ENCODE measurements at regions not wholly inside any gene's neighbourhood (a gene's known extent, or its start where the extent isn't known, plus 50 kb on each side); places are given as distances from the start of the nearest gene placed in this dataset.

DNA sequence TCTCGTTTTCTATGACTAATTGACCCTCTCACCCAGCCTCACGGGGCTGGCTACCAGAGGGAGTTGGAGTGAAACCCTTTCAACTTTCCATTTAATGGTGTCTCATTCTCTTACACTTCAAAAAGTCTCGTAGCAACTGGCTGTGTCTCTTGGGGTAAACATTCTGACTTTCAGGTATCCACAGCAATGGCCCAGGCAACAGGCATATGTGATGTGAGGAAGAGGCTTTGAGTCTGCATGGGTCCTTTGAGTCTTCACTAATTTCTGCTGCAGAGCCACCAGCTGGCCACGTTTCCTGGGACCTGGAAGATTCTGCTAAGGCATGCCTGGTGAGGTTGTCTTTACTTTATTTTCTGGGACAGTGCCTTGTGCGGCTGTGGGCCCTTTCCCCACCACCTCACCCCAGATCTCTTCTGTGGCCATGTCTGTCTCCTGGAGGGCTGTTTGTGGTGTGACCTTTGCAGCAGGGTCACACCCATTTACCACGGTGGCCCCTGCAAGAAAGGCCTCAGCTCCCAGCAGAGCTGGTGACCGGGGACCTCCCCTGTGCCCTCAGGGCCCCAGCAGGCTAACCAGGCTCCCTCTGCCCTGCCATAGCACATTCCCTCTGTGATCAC, 112.5 kb upstream of the FRG1 start:
- Histone ChIP-seq H3K4me3 (no peak overlapping the region), H3K36me3 (no peaks in the 10 kb centered on the region), H3K27me3 (no peaks in the 10 kb centered on the region), H3K27ac (replicated peaks in 1 of 4) (no peak overlapping the region), H3K9me3 (no peaks in the 10 kb centered on the region), H3K4me1 (no peaks in the 10 kb centered on the region)
- intact Hi-C loops (cut with DNase I): no loop called here
- TF ChIP-seq POLR2AphosphoS5 (IDR thresholded peaks at IDR 0.05) (no peak), EP300 (IDR thresholded peaks at IDR 0.05) (no peak), POLR2A (IDR thresholded peaks at IDR 0.05; ENCODE audit: low read depth) (no peak)
- TF ChIP-seq, protein P1, sequence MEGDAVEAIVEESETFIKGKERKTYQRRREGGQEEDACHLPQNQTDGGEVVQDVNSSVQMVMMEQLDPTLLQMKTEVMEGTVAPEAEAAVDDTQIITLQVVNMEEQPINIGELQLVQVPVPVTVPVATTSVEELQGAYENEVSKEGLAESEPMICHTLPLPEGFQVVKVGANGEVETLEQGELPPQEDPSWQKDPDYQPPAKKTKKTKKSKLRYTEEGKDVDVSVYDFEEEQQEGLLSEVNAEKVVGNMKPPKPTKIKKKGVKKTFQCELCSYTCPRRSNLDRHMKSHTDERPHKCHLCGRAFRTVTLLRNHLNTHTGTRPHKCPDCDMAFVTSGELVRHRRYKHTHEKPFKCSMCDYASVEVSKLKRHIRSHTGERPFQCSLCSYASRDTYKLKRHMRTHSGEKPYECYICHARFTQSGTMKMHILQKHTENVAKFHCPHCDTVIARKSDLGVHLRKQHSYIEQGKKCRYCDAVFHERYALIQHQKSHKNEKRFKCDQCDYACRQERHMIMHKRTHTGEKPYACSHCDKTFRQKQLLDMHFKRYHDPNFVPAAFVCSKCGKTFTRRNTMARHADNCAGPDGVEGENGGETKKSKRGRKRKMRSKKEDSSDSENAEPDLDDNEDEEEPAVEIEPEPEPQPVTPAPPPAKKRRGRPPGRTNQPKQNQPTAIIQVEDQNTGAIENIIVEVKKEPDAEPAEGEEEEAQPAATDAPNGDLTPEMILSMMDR (IDR thresholded peaks at IDR 0.05): no peak
- DNase-seq (ENCODE audit: extremely low spot score): peak; percentile 66
- WGBS: 86% methylated on average over 6 of the region's 7 CpGs

DNA sequence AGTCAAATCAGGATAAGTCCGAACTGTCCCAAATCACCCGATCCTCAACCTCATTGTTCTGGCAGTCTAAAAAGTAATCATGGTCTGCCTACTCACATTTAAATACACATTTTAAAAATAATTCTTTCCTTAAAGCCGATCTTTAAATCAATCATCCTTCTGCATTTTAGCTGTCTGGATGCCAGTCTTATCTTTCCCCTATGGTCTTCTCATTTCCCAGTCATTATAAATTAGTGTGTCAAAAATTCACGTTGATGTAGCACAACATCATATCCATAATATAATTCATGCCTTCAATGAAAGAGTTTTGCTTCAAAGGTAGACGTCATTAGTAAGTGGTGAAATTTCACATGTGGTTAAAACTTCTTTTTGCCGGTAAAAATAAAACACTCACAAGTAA, 108.1 kb upstream of the FRG1 start:
- Histone ChIP-seq H3K27me3 (no peaks in the 10 kb centered on the region), H3K36me3 (no peaks in the 10 kb centered on the region), H3K4me3 (no peak overlapping the region), H3K27ac (replicated peaks in 1 of 4) (no peak overlapping the region), H3K9me3 (no peaks in the 10 kb centered on the region), H3K4me1 (no peaks in the 10 kb centered on the region)
- TF ChIP-seq EP300 (IDR thresholded peaks at IDR 0.05) (no peak), POLR2A (IDR thresholded peaks at IDR 0.05; ENCODE audit: low read depth) (no peak), POLR2AphosphoS5 (IDR thresholded peaks at IDR 0.05) (no peak)
- TF ChIP-seq, protein P1 (IDR thresholded peaks at IDR 0.05): no peak
- 88% methylated on average over 6 of the region's 6 CpGs for WGBS
- intact Hi-C loops (cut with DNase I): no loop called here
- DNase-seq (ENCODE audit: extremely low spot score): no peak

DNA sequence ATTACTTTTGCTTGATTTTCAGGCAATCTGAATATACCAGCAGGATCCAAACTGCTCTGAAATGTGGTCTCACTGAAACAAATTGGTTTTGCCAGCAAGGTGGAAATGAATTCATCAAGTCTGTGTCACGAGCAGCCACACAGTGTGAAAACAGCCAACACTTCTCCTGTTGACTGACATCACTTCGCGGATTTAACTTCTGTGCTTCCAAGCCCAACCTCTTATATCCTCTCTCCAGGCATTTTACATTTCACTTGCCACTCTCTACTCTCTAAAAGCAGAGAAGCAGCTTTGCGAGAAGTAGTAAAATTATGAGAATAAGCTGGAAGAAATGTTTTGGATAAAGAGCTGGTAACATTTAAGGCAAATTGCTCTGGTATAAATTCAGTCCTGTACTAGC, 106.1 kb upstream of the FRG1 start:
- Histone ChIP-seq H3K27me3 (no peaks in the 10 kb centered on the region), H3K4me3 (no peak overlapping the region), H3K27ac (replicated peaks in 1 of 4) (no peak overlapping the region), H3K9me3 (no peaks in the 10 kb centered on the region), H3K4me1 (no peaks in the 10 kb centered on the region), H3K36me3 (no peaks in the 10 kb centered on the region)
- no peak for DNase-seq (ENCODE audit: extremely low spot score)
- TF ChIP-seq, protein P1 (IDR thresholded peaks at IDR 0.05): no peak
- TF ChIP-seq POLR2AphosphoS5 (IDR thresholded peaks at IDR 0.05): no peak
- TF ChIP-seq EP300 (IDR thresholded peaks at IDR 0.05): no peak
- intact Hi-C loops (cut with DNase I): no loop called here
- 58% methylated on average over 4 of the region's 4 CpGs for WGBS

DNA sequence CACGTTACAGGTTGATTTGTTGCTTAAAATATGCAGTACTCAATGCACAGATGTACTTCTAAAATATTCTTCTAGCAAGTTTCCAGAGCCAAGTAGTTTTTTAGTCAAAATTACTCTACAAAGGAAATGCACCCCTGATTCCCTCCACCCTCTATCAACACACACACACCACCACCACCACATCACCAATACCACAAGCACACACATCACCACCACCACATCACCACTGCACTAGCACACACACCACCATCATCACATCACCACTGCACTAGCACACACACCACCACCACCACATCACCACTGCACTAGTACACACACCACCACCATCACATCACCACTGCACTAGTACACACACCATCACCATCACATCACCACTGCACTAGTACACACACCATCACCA, 105.2 kb upstream of the FRG1 start:
- 73% methylated on average over 1 of the region's 1 CpG for WGBS
- no peak for DNase-seq (ENCODE audit: extremely low spot score)
- no peak overlapping the region for H3K27ac ChIP-seq (replicated peaks in 1 of 4)
- H3K27me3 ChIP-seq: no peaks in the 10 kb centered on the region
- no peaks in the 10 kb centered on the region for H3K36me3 ChIP-seq
- no peak overlapping the region for H3K4me3 ChIP-seq
- TF ChIP-seq POLR2A (IDR thresholded peaks at IDR 0.05; ENCODE audit: low read depth) (no peak), POLR2AphosphoS5 (IDR thresholded peaks at IDR 0.05) (no peak), EP300 (IDR thresholded peaks at IDR 0.05) (no peak)
- TF ChIP-seq, protein P1 (IDR thresholded peaks at IDR 0.05): no peak
- H3K9me3 ChIP-seq: no peaks in the 10 kb centered on the region
- intact Hi-C loops (cut with DNase I): no loop called here
- H3K4me1 ChIP-seq: no peaks in the 10 kb centered on the region

DNA sequence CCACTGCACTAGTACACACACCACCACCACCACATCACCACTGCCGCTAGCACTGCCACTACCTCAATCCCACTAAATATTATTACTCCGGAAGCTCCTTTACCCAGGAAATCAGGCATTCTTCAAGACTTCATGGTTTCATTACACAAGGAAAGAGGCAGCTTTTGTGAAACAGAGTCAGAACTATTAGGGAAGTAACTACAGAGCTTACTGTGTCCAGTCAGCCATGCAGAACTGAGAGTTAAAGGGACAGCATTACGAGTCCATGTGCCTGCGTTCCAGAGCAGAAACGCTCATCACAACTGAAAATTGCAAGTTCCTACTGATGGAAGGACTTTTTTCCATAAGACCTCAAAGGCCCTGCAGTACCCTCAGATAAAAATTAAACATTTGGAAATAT, 103.2 kb upstream of the FRG1 start:
- intact Hi-C loops (cut with DNase I): no loop called here
- WGBS: 84% methylated on average over 5 of the region's 5 CpGs
- TF ChIP-seq POLR2A (IDR thresholded peaks at IDR 0.05; ENCODE audit: low read depth): no peak
- no peak for TF ChIP-seq POLR2AphosphoS5 (IDR thresholded peaks at IDR 0.05)
- TF ChIP-seq EP300 (IDR thresholded peaks at IDR 0.05): no peak
- TF ChIP-seq, protein P1 (IDR thresholded peaks at IDR 0.05): no peak
- DNase-seq (ENCODE audit: extremely low spot score): no peak
- Histone ChIP-seq H3K36me3 (no peaks in the 10 kb centered on the region), H3K4me3 (no peak overlapping the region), H3K27me3 (no peaks in the 10 kb centered on the region), H3K4me1 (no peaks in the 10 kb centered on the region), H3K27ac (replicated peaks in 1 of 4) (no peak overlapping the region), H3K9me3 (no peaks in the 10 kb centered on the region)
